Fibroblast of pulmonary artery (primary cell): ENCODE measurements at regions not wholly inside any gene's neighbourhood (a gene's known extent, or its start where the extent isn't known, plus 50 kb on each side); places are given as distances from the start of the nearest gene placed in this dataset.

Source experiments
- DNase-seq: peaks from one replicate; pipeline ENCODE4 v3.0.0-alpha.2; 2010; ENCODE audit warnings: low read depth
- H3K4me3 ChIP-seq: replicated peaks from 2 replicates; pipeline ENCODE4 v1.5.1; 2011; ENCODE audit warnings: low read depth, mild to moderate bottlenecking, control low read depth, low read length, moderate library complexity
- CTCF ChIP-seq: IDR thresholded peaks from 2 replicates; pipeline ENCODE4 v1.5.1; 2011; ENCODE audit warnings: mild to moderate bottlenecking, control low read depth, low read length, inconsistent platforms; ENCODE audit errors: missing control alignments

GRCh38 chr13:107299717-107300116 lies 731.8 kb upstream of the ARGLU1 start:
- H3K4me3 ChIP-seq, result no peak overlapping the region
- DNase-seq, result no peak
- no peak for TF ChIP-seq CTCF

- H3K4me3 ChIP-seq, result no peak overlapping the region
- peak; percentile 20 for DNase-seq
Measured at GRCh38 chr13:107296804-107297203, 728.9 kb upstream of the ARGLU1 start.

GRCh38 chr13:107295416-107296140 lies 727.6 kb upstream of the ARGLU1 start:
- no peak for DNase-seq
- TF ChIP-seq CTCF, result no peak
- H3K4me3 ChIP-seq, result no peak overlapping the region

More at GRCh38 chr13:107296804-107297203, 728.9 kb upstream of the ARGLU1 start:
- no peak for TF ChIP-seq CTCF

- H3K4me3 ChIP-seq, result no peak overlapping the region
- no peak for DNase-seq
- no peak for TF ChIP-seq CTCF
Measured at GRCh38 chr13:107293924-107294323, 726.0 kb upstream of the ARGLU1 start.

- no peak for DNase-seq
- no peak overlapping the region for H3K4me3 ChIP-seq
- no peak for TF ChIP-seq CTCF
Measured at GRCh38 chr13:107291875-107292274, 723.9 kb upstream of the ARGLU1 start.

- DNase-seq, result no peak
- H3K4me3 ChIP-seq, result no peak overlapping the region
- no peak for TF ChIP-seq CTCF
Measured at GRCh38 chr13:107289540-107289939, 721.6 kb upstream of the ARGLU1 start.

GRCh38 chr13:107284173-107284572 lies 716.2 kb upstream of the ARGLU1 start:
- peak; percentile 24 for DNase-seq
- no peak overlapping the region for H3K4me3 ChIP-seq
- TF ChIP-seq CTCF, result no peak
